H1 (cell line): ENCODE measurements at regions not wholly inside any gene's neighbourhood (a gene's known extent, or its start where the extent isn't known, plus 50 kb on each side); places are given as distances from the start of the nearest gene placed in this dataset.

Experiments
- CTCF ChIA-PET: fragments of 300-600 bp; sonication (Branson Sonifier 250); formaldehyde crosslinking; loops from one replicate; lab custom pipeline; 2021; ENCODE audit not compliant: partially characterized antibody; lab: Charles Lee
- POLR2A ChIA-PET: fragments of 300-600 bp; sonication (Branson Sonifier 250); formaldehyde crosslinking; loops from one replicate; lab custom pipeline; 2021; ENCODE audit warnings: inconsistent platforms; ENCODE audit not compliant: partially characterized antibody; lab: Charles Lee
- DNase-seq, 2 experiments: peaks; one replicate each; pipeline versions ENCODE4 v3.0.0 to v3.0.0-alpha.2; 2010 to 2022; ENCODE audit warnings: low spot score in 2 of 2, low read depth in 1 of 2, mixed read lengths in 1 of 2
- FAIRE-seq: peaks from 2 replicates; lab custom pipeline; 2011; peaks lifted over from hg19 to GRCh38; lab: Jason Lieb, UNC
- H2AFZ ChIP-seq: 2 replicates; pipeline ENCODE4 v1.8.1; 2012; ENCODE audit warnings: low read length, inconsistent platforms
- H2AK5ac ChIP-seq: 2 replicates; pipeline ENCODE4 v1.6.1; 2013; ENCODE audit warnings: low read depth, low read length
- H2BK120ac ChIP-seq: replicated peaks from 2 replicates; pipeline ENCODE3; 2013; ENCODE audit warnings: low read depth, low read length, inconsistent platforms
- H2BK12ac ChIP-seq: 2 replicates; pipeline ENCODE4 v1.6.1; 2013; ENCODE audit warnings: low read depth, low read length
- H2BK15ac ChIP-seq: 2 replicates; pipeline ENCODE4 v1.6.1; 2013; ENCODE audit warnings: low read length
- H2BK20ac ChIP-seq: 2 replicates; pipeline ENCODE4 v1.6.1; 2013; ENCODE audit warnings: low read length
- H2BK5ac ChIP-seq: 2 replicates; pipeline ENCODE4 v1.6.1; 2013; ENCODE audit warnings: low read depth, low read length
- H3K14ac ChIP-seq: 2 replicates; pipeline ENCODE4 v1.6.1; 2013; ENCODE audit warnings: inconsistent platforms; ENCODE audit not compliant: insufficient read length
- H3K18ac ChIP-seq: 2 replicates; pipeline ENCODE4 v1.6.1; 2013; ENCODE audit warnings: low read length; ENCODE audit errors: extremely low read depth
- H3K23ac ChIP-seq: 2 replicates; pipeline ENCODE4 v1.6.1; 2013; ENCODE audit warnings: inconsistent platforms; ENCODE audit not compliant: insufficient read length
- H3K23me2 ChIP-seq: 2 replicates; pipeline ENCODE4 v1.6.1; 2013; ENCODE audit warnings: low read depth, low read length
- H3K27ac ChIP-seq: 2 replicates; pipeline ENCODE4 v1.6.1; 2011; ENCODE audit warnings: low read depth, low read length, inconsistent platforms
- H3K27me3 ChIP-seq, 4 experiments: replicated peaks in 1 of 4; 1 replicate in 1 of 4; 2 replicates in 3 of 4; pipeline versions ENCODE4 v1.6.1 to v1.8.1; 2011 to 2013; ENCODE audit warnings: low read length in 3 of 4, mild to moderate bottlenecking in 3 of 4, inconsistent platforms in 2 of 4, mixed read lengths in 2 of 4, moderate library complexity in 1 of 4; ENCODE audit not compliant: control insufficient read depth in 3 of 4, insufficient read depth in 3 of 4; ENCODE audit errors: extremely low read depth in 1 of 4
- H3K36me3 ChIP-seq, 4 experiments: 2 replicates each; pipeline versions ENCODE4 v1.6.1 to v1.8.1; 2011 to 2013; ENCODE audit warnings: mild to moderate bottlenecking in 4 of 4, low read length in 3 of 4, moderate library complexity in 2 of 4, control low read depth in 1 of 4, inconsistent platforms in 1 of 4; ENCODE audit not compliant: insufficient read depth in 4 of 4, control insufficient read depth in 2 of 4
- H3K4ac ChIP-seq: replicated peaks from 2 replicates; pipeline ENCODE3; 2013; ENCODE audit warnings: low read length, low read depth, mixed read lengths, inconsistent platforms; ENCODE audit not compliant: insufficient read length
- H3K4me1 ChIP-seq, 4 experiments: replicated peaks in 1 of 4; 1 replicate in 1 of 4; 2 replicates in 3 of 4; pipeline versions ENCODE4 v1.6.1 to v1.8.1; 2011 to 2013; ENCODE audit warnings: low read length in 3 of 4, inconsistent platforms in 2 of 4, mixed read lengths in 1 of 4; ENCODE audit not compliant: insufficient read depth in 4 of 4, control insufficient read depth in 3 of 4
- H3K4me2 ChIP-seq, 2 experiments: 2 replicates each; pipeline versions ENCODE4 v1.6.1 to v1.8.1; 2011 to 2013; ENCODE audit warnings: low read depth in 2 of 2, low read length in 2 of 2, control low read depth in 1 of 2, inconsistent platforms in 1 of 2, mild to moderate bottlenecking in 1 of 2; ENCODE audit not compliant: insufficient read depth in 1 of 2
- H3K4me3 ChIP-seq, 4 experiments: fragments of 200-600, 300-600 bp in 1 of 4; sonication (generic), shearing (Covaris generic), sonication (Bioruptor Twin) in 1 of 4; 2 replicates each; pipeline versions ENCODE4 v1.5.1 to v1.8.1; 2011 to 2016; ENCODE audit warnings: low read length in 4 of 4, low read depth in 3 of 4, control low read depth in 2 of 4, inconsistent platforms in 2 of 4, mild to moderate bottlenecking in 2 of 4, mixed read lengths in 1 of 4, moderate library complexity in 1 of 4; ENCODE audit not compliant: insufficient read depth in 2 of 4; ENCODE audit errors: extremely low read depth in 1 of 4
- H3K56ac ChIP-seq: replicated peaks from 2 replicates; pipeline ENCODE3; 2013; ENCODE audit warnings: low read depth, mild to moderate bottlenecking, mixed read lengths, low read length, inconsistent platforms; ENCODE audit not compliant: insufficient read length
- H3K79me1 ChIP-seq: 2 replicates; pipeline ENCODE4 v1.6.1; 2013; ENCODE audit warnings: low read depth, low read length, control low read depth
- H3K79me2 ChIP-seq, 2 experiments: 2 replicates each; pipeline versions ENCODE4 v1.6.1 to v1.8.1; 2012 to 2013; ENCODE audit warnings: low read length in 2 of 2, mild to moderate bottlenecking in 2 of 2, inconsistent platforms in 1 of 2; ENCODE audit not compliant: insufficient read depth in 2 of 2, control insufficient read depth in 1 of 2
- H3K9ac ChIP-seq, 4 experiments: replicated peaks in 1 of 4; 1 replicate in 1 of 4; 2 replicates in 3 of 4; pipeline versions ENCODE4 v1.6.1 to v1.8.1; 2011 to 2013; ENCODE audit warnings: low read depth in 3 of 4, low read length in 3 of 4, control low read depth in 2 of 4, mild to moderate bottlenecking in 2 of 4, moderate library complexity in 2 of 4, inconsistent platforms in 1 of 4; ENCODE audit errors: extremely low read depth in 1 of 4
- H3K9me3 ChIP-seq, 2 experiments: 2 replicates each; pipeline versions ENCODE4 v1.6.1 to v1.8.1; 2012 to 2013; ENCODE audit warnings: mild to moderate bottlenecking in 2 of 2, moderate library complexity in 2 of 2, control low read depth in 1 of 2, inconsistent platforms in 1 of 2, low read depth in 1 of 2, low read length in 1 of 2, mixed read lengths in 1 of 2; ENCODE audit not compliant: insufficient read depth in 2 of 2
- H4K20me1 ChIP-seq, 2 experiments: replicated peaks in 1 of 2; 2 replicates each; pipeline versions ENCODE3 to v1.8.1; 2011 to 2013; ENCODE audit warnings: inconsistent platforms in 2 of 2, low read length in 2 of 2, mild to moderate bottlenecking in 1 of 2; ENCODE audit not compliant: insufficient read depth in 2 of 2, control insufficient read depth in 1 of 2
- H4K5ac ChIP-seq: 2 replicates; pipeline ENCODE4 v1.6.1; 2013; ENCODE audit warnings: low read length, low read depth, mixed read lengths, inconsistent platforms; ENCODE audit not compliant: insufficient read length
- H4K8ac ChIP-seq: 2 replicates; pipeline ENCODE4 v1.8.0; 2013; ENCODE audit warnings: mild to moderate bottlenecking, moderate library complexity, low read length, inconsistent platforms; ENCODE audit not compliant: insufficient read depth; ENCODE audit errors: extremely low read depth
- H4K91ac ChIP-seq: replicated peaks from 2 replicates; pipeline ENCODE3; 2013; ENCODE audit warnings: low read length, mixed read lengths, inconsistent platforms; ENCODE audit not compliant: insufficient read length
- BACH1 ChIP-seq: IDR thresholded peaks from 2 replicates; pipeline ENCODE4 v1.6.1; 2012; ENCODE audit warnings: low read length, improper control_type of control experiment
- BCL11A ChIP-seq, 2 experiments: IDR thresholded peaks; one replicate each; pipeline ENCODE4 v1.6.1; 2011; ENCODE audit warnings: low read depth in 2 of 2, low read length in 2 of 2, mild to moderate bottlenecking in 2 of 2
- EGR1 ChIP-seq: IDR thresholded peaks from 2 replicates; pipeline ENCODE4 v1.6.1; 2011; ENCODE audit warnings: low read depth, low read length, borderline replicate concordance
- JUN ChIP-seq: IDR thresholded peaks from 2 replicates; pipeline ENCODE4 v1.6.1; 2011; ENCODE audit warnings: low read depth, mild to moderate bottlenecking, improper control_type of control experiment, low read length
- KDM5A ChIP-seq: fragments of 200-600 bp; IDR thresholded peaks from 2 replicates; pipeline ENCODE4 v1.7.1; 2012; ENCODE audit warnings: mild to moderate bottlenecking, low read length, inconsistent platforms, mixed read lengths
- NANOG ChIP-seq: IDR thresholded peaks from 2 replicates; pipeline ENCODE4 v1.6.1; 2011; ENCODE audit warnings: low read length, low read depth, mild to moderate bottlenecking, inconsistent platforms; ENCODE audit not compliant: insufficient read depth, poor library complexity, severe bottlenecking
- RAD21 ChIP-seq, 2 experiments: IDR thresholded peaks in 1 of 2; conservative IDR thresholded peaks in 1 of 2; 2 replicates each; pipeline ENCODE4 v1.6.1; 2011; ENCODE audit warnings: low read depth in 2 of 2, low read length in 2 of 2, improper control_type of control experiment in 1 of 2, inconsistent platforms in 1 of 2, mild to moderate bottlenecking in 1 of 2, moderate library complexity in 1 of 2
- RNF2 ChIP-seq: fragments of 200-900, 300-1000 bp; sonication (generic); IDR thresholded peaks from 2 replicates; pipeline ENCODE4 v1.7.1; 2016; ENCODE audit warnings: borderline replicate concordance, low read depth, mild to moderate bottlenecking, antibody characterized with exemption, low read length; ENCODE audit not compliant: poor library complexity, severe bottlenecking; ENCODE audit errors: missing control alignments
- SIRT6 ChIP-seq: IDR thresholded peaks from one replicate; pipeline ENCODE4 v1.7.1; 2012; ENCODE audit warnings: low read length, inconsistent platforms
- SP1 ChIP-seq: IDR thresholded peaks from 2 replicates; pipeline ENCODE4 v1.6.1; 2011; ENCODE audit warnings: low read depth, low read length
- SP2 ChIP-seq: IDR thresholded peaks from 2 replicates; pipeline ENCODE4 v1.6.1; 2012; ENCODE audit warnings: mild to moderate bottlenecking, low read length, inconsistent platforms
- SUZ12 ChIP-seq: fragments of 200-600 bp; sonication (generic); IDR thresholded peaks from 2 replicates; pipeline ENCODE4 v1.6.1; 2012; ENCODE audit warnings: mild to moderate bottlenecking, inconsistent platforms, low read length, moderate library complexity, mixed read lengths
- TAF7 ChIP-seq: optimal IDR thresholded peaks from 2 replicates; pipeline ENCODE3; 2011; ENCODE audit warnings: low read depth, mild to moderate bottlenecking, inconsistent platforms, low read length, moderate library complexity, borderline replicate concordance
- ZNF274 ChIP-seq: IDR thresholded peaks from 2 replicates; pipeline ENCODE4 v1.7.0; 2012; ENCODE audit warnings: low read length, borderline replicate concordance; ENCODE audit errors: extremely low read depth
- WGBS, 2 experiments: shearing (Covaris generic) in 1 of 2; methylation state at CpG; one replicate each; pipeline versions ENCODE4 v1.1.6 to v1.1.7; 2013 to 2015; ENCODE audit warnings: low lambda C conversion rate in 2 of 2, mixed read lengths in 2 of 2, inconsistent platforms in 1 of 2, low coverage in 1 of 2, missing lambda C conversion rate in 1 of 2; ENCODE audit not compliant: insufficient replicate concordance in 2 of 2, insufficient coverage in 1 of 2, insufficient read length in 1 of 2; ENCODE audit errors: extremely low coverage in 1 of 2, missing lambda C conversion rate in 1 of 2; 5-methylcytosine and 5-hydroxymethylcytosine counted together

- Histone ChIP-seq H3K27me3 (no peaks in the 10 kb centered on the region), H4K91ac (no peak overlapping the region), H3K23me2 (no peaks in the 10 kb centered on the region), H3K9me3 (no peaks in the 10 kb centered on the region), H3K27ac (no peak overlapping the region), H2BK15ac (no peak overlapping the region), H3K4me2 (no peak overlapping the region), H2BK5ac (no peak overlapping the region), H2BK120ac (no peak overlapping the region), H4K20me1 (no peaks in the 10 kb centered on the region), H3K56ac (no peak overlapping the region), H3K4ac (no peak overlapping the region), H3K18ac (no peak overlapping the region), H3K4me3 (no peak overlapping the region), H3K4me1 (no peaks in the 10 kb centered on the region), H2AFZ (no peak overlapping the region), H2AK5ac (no peak overlapping the region), H3K23ac (no peak overlapping the region), H3K79me1 (no peaks in the 10 kb centered on the region), H4K8ac (no peak overlapping the region), H2BK12ac (peak overlapping the region; percentile 75; the same call in 1 of the 2 replicates), H3K14ac (no peak overlapping the region), H4K5ac (no peak overlapping the region), H3K36me3 (no peaks in the 10 kb centered on the region), H3K79me2 (no peaks in the 10 kb centered on the region), H2BK20ac (no peak overlapping the region), H3K9ac (no peak overlapping the region)
- ChIA-PET CTCF (interaction anchor here (1.3 kb wide), 1 partner anchor 29 kb away, joined by 3 read pairs; no protein-coding TSS in a partner anchor), POLR2A (no interaction called here)
- WGBS, 2 experiments: 91% methylated on average over 9 of the region's 9 CpGs; no CpG with 5 or more reads in 1 of the 2 experiments
- FAIRE-seq: no peak
- DNase-seq: no peak
- TF ChIP-seq TAF7: no peak
- TF ChIP-seq BACH1: no peak
- TF ChIP-seq KDM5A: no peak
- no peak for TF ChIP-seq BCL11A (IDR thresholded peaks at IDR 0.05; ENCODE audit: low read depth in 2 of 2, low read length in 2 of 2)
- no peak for TF ChIP-seq SP1
- no peak for TF ChIP-seq SP2
- no peak for TF ChIP-seq JUN
- TF ChIP-seq RNF2: no peak
- no peak for TF ChIP-seq SIRT6
- no peak for TF ChIP-seq EGR1
- no peak for TF ChIP-seq NANOG
- TF ChIP-seq ZNF274: no peak
- no peak for TF ChIP-seq SUZ12
- no peak for TF ChIP-seq RAD21 (IDR thresholded peaks at IDR 0.05 in 1 of 2, conservative IDR thresholded peaks at IDR 0.05 in 1 of 2; ENCODE audit: low read depth in 2 of 2, low read length in 2 of 2)
Measured at GRCh38 chr20:22763257-22763906, 179.0 kb upstream of the FOXA2 start.
